ENCODE measurements at regions not wholly inside any gene's neighbourhood (a gene's known extent, or its start where the extent isn't known, plus 50 kb on each side); places are given as distances from the start of the nearest gene placed in this dataset.
"Not testable (repeated sequence)": the region's sequence is repeated elsewhere in the genome, so short reads cannot be mapped to it uniquely, and the experiment has no call there.

DNA sequence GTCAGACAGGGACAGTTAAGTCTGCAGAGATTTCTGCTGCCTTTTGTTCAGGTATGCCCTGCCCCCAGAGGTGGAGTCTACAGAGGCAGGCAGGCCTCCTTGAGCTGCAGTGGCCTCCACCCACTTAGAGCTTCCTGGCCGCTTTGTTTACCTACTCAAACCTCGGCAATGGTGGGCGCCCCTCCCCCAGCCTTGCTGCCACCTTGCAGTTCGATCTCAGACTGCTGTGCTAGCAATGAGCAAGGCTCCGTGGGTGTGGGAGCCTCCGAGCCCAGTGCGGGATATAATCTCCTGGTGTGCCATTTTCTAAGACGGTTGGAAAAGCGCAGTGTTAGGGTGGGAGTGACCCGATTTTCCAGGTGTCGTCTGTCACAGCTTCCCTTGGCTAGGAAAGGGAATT, 465.7 kb upstream of the LRRC7 start:
- TF ChIP-seq, protein P1, sequence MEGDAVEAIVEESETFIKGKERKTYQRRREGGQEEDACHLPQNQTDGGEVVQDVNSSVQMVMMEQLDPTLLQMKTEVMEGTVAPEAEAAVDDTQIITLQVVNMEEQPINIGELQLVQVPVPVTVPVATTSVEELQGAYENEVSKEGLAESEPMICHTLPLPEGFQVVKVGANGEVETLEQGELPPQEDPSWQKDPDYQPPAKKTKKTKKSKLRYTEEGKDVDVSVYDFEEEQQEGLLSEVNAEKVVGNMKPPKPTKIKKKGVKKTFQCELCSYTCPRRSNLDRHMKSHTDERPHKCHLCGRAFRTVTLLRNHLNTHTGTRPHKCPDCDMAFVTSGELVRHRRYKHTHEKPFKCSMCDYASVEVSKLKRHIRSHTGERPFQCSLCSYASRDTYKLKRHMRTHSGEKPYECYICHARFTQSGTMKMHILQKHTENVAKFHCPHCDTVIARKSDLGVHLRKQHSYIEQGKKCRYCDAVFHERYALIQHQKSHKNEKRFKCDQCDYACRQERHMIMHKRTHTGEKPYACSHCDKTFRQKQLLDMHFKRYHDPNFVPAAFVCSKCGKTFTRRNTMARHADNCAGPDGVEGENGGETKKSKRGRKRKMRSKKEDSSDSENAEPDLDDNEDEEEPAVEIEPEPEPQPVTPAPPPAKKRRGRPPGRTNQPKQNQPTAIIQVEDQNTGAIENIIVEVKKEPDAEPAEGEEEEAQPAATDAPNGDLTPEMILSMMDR (IDR thresholded peaks at IDR 0.05; ENCODE audit: low read depth, low read length, missing input control) = not testable (repeated sequence)
- TF ChIP-seq, protein P2, sequence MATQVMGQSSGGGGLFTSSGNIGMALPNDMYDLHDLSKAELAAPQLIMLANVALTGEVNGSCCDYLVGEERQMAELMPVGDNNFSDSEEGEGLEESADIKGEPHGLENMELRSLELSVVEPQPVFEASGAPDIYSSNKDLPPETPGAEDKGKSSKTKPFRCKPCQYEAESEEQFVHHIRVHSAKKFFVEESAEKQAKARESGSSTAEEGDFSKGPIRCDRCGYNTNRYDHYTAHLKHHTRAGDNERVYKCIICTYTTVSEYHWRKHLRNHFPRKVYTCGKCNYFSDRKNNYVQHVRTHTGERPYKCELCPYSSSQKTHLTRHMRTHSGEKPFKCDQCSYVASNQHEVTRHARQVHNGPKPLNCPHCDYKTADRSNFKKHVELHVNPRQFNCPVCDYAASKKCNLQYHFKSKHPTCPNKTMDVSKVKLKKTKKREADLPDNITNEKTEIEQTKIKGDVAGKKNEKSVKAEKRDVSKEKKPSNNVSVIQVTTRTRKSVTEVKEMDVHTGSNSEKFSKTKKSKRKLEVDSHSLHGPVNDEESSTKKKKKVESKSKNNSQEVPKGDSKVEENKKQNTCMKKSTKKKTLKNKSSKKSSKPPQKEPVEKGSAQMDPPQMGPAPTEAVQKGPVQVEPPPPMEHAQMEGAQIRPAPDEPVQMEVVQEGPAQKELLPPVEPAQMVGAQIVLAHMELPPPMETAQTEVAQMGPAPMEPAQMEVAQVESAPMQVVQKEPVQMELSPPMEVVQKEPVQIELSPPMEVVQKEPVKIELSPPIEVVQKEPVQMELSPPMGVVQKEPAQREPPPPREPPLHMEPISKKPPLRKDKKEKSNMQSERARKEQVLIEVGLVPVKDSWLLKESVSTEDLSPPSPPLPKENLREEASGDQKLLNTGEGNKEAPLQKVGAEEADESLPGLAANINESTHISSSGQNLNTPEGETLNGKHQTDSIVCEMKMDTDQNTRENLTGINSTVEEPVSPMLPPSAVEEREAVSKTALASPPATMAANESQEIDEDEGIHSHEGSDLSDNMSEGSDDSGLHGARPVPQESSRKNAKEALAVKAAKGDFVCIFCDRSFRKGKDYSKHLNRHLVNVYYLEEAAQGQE (IDR thresholded peaks at IDR 0.05) = not testable (repeated sequence)
- not testable (repeated sequence) for TF ChIP-seq YY1, RAD21 (IDR thresholded peaks at IDR 0.05)
